Natural killer cell treated with Interleukin-12 subunit alpha and Interleukin-12 subunit beta and Interleukin-15 and Interleukin-18, amount 100 ng/mL, for 72 hours (primary cell): ENCODE measurements at regions not wholly inside any gene's neighbourhood (a gene's known extent, or its start where the extent isn't known, plus 50 kb on each side); places are given as distances from the start of the nearest gene placed in this dataset.
"Not testable (repeated sequence)": the region's sequence is repeated elsewhere in the genome, so short reads cannot be mapped to it uniquely, and the experiment has no call there.

Experiments used
- ATAC-seq, 2 donors: fragments of 150-1000 bp; cut with Tn5 transposase in 1 of 2; sonication (Bioruptor Pico), chemical (Tn5 transposase) in 1 of 2; 2 replicates each; pipeline ENCODE4 v1.10.0; 2021
- DNase-seq: peaks from one replicate; pipeline ENCODE4 v3.0.0; 2022; ENCODE audit warnings: low spot score
- H3K27ac Mint-ChIP-seq, 2 donors: 1 replicate in 1 of 2; 2 replicates in 1 of 2; pipeline ENCODE4 v1.8.0; 2022; ENCODE audit warnings: mixed read lengths in 2 of 2, mild to moderate bottlenecking in 1 of 2, moderate library complexity in 1 of 2
- H3K27me3 Mint-ChIP-seq, 2 donors: 1 replicate in 1 of 2; 2 replicates in 1 of 2; pipeline ENCODE4 v1.8.0; 2022; ENCODE audit warnings: mixed read lengths in 2 of 2
- H3K36me3 Mint-ChIP-seq: one replicate; pipeline ENCODE4 v1.8.0; 2022; ENCODE audit warnings: mixed read lengths
- H3K4me1 Mint-ChIP-seq, 2 donors: 1 replicate in 1 of 2; 2 replicates in 1 of 2; pipeline ENCODE4 v1.8.0; 2022; ENCODE audit warnings: low read depth in 2 of 2, mixed read lengths in 2 of 2, mild to moderate bottlenecking in 1 of 2
- H3K4me3 Mint-ChIP-seq: one replicate; pipeline ENCODE4 v1.8.0; 2022; ENCODE audit warnings: mixed read lengths
- H3K9me3 Mint-ChIP-seq: 2 replicates; pipeline ENCODE4 v1.8.0; 2022; ENCODE audit warnings: mixed read lengths

DNA sequence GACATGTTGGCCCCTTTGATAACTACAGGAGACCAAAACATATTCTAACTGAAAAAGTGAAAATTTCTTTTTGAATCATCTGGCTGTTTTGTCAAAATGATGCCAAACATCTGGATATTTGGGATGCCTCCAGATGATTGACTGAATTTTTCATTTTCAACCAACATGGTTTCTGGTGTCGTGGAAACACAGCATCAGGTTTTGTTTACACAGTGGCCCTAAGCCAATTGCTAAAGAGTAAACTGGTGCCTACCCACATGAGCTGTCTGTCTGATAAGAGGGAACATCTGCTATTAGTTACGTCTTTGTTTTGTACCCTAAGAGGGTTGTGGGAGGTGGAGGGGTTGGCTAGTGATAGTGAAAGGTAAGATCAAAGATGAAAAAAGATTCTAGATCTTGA, 204.8 kb downstream of the KCNK2 start:
- Mint-ChIP-seq H3K36me3 (no peaks in the 10 kb centered on the region), H3K4me3 (no peak overlapping the region), H3K27me3 (no peaks in the 10 kb centered on the region), H3K9me3 (peaks cover 17% of the 10 kb centered on the region), H3K27ac (no peak overlapping the region), H3K4me1 (no peaks in the 10 kb centered on the region)
- DNase-seq (no peak), ATAC-seq (no peak)

DNA sequence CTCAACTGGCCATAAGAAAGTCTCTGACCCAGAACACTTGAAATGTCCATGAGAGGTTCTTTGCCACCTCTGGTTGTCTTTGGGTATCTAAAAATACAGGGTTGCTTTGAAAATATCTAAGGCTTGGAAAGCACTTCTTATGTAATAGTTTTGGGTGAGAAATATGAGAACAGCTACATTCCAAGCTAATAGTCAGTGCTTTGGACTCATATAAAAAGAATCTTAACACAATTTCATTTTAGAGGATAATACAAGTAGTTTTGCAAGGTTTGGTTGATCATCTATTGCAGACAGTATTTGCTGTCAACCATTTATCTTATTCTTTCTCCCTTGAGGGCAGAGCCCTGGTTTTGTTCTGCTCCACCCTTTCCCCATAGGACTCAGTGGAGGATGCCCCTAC, 207.5 kb downstream of the KCNK2 start:
- Mint-ChIP-seq H3K27ac (no peak overlapping the region), H3K36me3 (no peaks in the 10 kb centered on the region), H3K4me3 (no peak overlapping the region), H3K9me3 (peaks cover 25% of the 10 kb centered on the region), H3K27me3 (no peaks in the 10 kb centered on the region), H3K4me1 (no peaks in the 10 kb centered on the region)
- ATAC-seq (no peak), DNase-seq (no peak)

DNA sequence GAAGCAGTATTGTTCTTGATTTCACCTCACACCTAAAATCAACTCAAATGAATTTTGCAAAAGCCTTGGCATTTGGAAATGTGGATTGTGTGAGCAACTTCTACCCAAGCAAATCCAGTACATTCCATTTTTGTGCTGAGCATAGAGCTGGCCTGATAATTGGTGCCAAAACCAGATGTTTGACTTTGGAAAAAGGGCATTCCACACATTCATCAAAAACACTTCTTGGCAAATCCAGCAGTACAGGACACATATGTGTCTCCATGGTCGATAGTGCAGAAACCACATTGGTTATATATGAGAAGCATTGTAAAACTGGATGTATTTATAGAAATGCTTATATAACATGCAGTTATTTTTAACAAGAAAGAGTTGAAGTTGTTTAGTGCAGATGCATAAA, 210.4 kb downstream of the KCNK2 start:
- Mint-ChIP-seq H3K4me1 (no peaks in the 10 kb centered on the region), H3K36me3 (no peaks in the 10 kb centered on the region), H3K4me3 (no peak overlapping the region), H3K27ac (no peak overlapping the region), H3K27me3 (no peaks in the 10 kb centered on the region), H3K9me3 (peaks cover 25% of the 10 kb centered on the region)
- ATAC-seq = no peak
- no peak for DNase-seq

DNA sequence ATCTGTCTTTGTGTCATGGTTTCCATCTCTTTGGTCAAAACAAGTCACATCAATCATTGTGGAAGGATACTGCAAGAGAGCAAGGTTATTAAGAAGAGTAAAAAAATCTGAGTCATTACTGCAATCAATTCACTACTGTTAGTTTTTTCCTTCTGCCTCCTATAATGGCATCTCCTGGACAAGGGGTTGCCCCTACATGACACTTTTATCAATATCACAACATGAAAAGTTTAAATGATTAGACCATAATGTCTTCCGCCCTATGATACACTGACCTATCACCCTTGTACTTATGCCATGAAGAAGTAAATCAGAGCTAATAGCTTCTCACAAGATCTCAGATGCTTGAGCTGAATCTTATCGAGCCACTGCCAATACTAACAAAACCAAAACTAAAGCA, 223.9 kb downstream of the KCNK2 start:
- Mint-ChIP-seq H3K4me1 (no peaks in the 10 kb centered on the region), H3K27ac (no peak overlapping the region), H3K9me3 (peaks cover 26% of the 10 kb centered on the region), H3K36me3 (no peaks in the 10 kb centered on the region), H3K27me3 (no peaks in the 10 kb centered on the region), H3K4me3 (no peak overlapping the region)
- DNase-seq (no peak), ATAC-seq (no peak)

DNA sequence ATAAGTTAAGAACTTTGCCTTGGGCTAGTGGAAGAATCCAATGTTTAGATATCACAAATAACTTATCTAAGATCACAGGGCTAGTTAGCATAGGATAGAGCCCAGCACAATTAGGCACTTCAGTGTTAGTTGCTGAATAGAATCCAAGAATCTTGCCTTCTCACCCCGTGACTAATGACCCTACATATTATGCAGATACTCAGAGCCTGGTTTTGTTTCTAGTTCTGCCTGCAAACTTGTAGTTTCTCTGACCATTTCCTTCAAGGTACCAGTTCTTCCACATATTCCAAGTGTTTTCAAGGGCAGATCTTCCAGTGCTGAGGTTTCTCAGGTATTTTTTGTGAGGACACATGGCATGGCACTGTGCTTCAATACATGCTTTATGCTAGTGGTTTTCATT, 239.3 kb downstream of the KCNK2 start:
- DNase-seq = no peak
- ATAC-seq = no peak
- no peaks in the 10 kb centered on the region for H3K27me3 Mint-ChIP-seq

DNA sequence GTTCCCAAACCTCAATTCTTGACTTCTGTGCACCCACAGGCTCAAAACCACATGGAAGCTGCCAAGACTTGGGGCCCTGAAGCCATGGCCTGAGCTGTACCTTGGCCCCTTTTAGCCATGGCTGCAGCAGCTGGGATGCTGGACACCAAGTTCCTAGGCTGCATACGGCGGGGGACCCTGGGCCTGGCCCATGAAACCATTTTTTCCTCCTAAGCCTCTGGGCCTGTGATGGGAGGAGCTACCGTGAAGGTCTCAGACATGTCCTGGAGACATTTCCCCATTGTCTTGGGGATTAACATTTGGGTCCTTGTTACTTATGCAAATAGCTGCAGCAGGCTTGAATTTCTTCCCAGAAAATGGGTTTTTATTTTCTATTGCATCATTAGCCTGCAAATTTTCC, 241.5 kb downstream of the KCNK2 start:
- H3K4me3 Mint-ChIP-seq, H3K36me3 Mint-ChIP-seq, ATAC-seq, H3K4me1 Mint-ChIP-seq, H3K27me3 Mint-ChIP-seq, DNase-seq, H3K27ac Mint-ChIP-seq, H3K9me3 Mint-ChIP-seq: not testable (repeated sequence)

More for the DNA sequence above, 239.3 kb downstream of the KCNK2 start:
- no peak overlapping the region for H3K4me3 Mint-ChIP-seq
- H3K9me3 Mint-ChIP-seq = peaks cover 10% of the 10 kb centered on the region
- no peak overlapping the region for H3K27ac Mint-ChIP-seq
- H3K36me3 Mint-ChIP-seq = no peaks in the 10 kb centered on the region
- no peaks in the 10 kb centered on the region for H3K4me1 Mint-ChIP-seq

DNA sequence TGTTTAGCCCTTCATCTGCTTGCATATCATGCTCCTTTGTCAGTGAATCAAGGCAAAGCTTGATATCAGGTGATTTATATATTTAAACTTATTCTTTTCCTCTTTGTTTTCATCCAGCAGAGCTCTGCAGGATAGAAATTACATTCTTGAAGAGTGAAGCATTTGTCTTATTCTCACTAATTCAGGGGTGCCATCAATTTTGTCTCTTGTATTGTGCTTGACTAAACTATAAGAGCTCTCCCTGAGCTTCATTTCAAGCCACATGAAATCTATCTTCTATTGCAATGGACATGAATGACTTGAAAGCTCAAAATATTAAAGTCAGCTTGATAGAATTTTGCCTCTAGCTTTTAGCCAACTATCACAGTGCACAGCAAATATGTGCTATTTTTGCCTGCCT, 236.7 kb upstream of the KCTD3 start:
- Mint-ChIP-seq H3K27ac (no peak overlapping the region), H3K36me3 (no peaks in the 10 kb centered on the region), H3K27me3 (no peaks in the 10 kb centered on the region), H3K4me1 (no peaks in the 10 kb centered on the region), H3K9me3 (peaks cover 11% of the 10 kb centered on the region), H3K4me3 (no peak overlapping the region)
- ATAC-seq (no peak), DNase-seq (no peak)

DNA sequence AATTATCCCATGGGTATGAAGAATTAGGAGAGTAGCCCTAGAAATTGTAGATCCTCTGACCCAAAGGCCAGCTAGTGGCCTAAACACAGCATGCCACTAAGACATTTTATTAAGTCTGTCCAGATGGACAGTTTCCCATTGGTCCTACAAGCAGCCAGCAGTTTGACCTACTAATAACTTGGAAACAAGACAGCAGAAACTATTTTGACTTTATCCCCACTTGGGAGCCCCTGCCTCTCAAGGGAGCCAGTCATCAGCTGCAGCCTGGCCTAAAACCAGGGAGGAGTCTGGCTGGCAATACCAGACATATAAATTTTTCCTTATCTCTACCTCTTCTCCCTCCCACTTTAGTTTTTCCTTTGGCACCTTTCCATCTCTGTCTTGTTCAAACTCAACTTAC, 222.6 kb upstream of the KCTD3 start:
- Mint-ChIP-seq H3K27ac (no peak overlapping the region), H3K36me3 (peaks cover 4% of the 10 kb centered on the region), H3K27me3 (no peaks in the 10 kb centered on the region), H3K4me1 (no peaks in the 10 kb centered on the region), H3K9me3 (peaks cover 18% of the 10 kb centered on the region), H3K4me3 (no peak overlapping the region)
- ATAC-seq = no peak
- no peak for DNase-seq

DNA sequence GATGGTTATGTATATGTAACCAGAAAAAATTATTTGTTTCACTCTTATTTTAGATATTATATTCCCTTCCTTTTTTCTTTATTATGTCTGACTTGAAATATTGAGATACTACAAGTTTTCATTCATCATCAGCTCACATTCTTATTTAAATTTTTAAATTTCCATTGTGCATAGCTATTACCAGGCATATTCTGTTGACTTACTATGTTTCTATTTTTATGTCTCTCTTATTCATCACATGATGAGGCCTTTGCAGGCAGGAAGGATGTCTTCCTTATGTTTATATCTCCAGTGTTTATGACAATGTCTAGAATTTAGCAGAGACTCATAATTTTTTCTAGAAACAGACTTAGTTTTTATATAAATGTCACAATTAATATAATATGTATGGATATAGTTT, 221.9 kb upstream of the KCTD3 start:
- H3K27ac Mint-ChIP-seq = no peak overlapping the region
- H3K9me3 Mint-ChIP-seq = peaks cover 17% of the 10 kb centered on the region
- no peak for DNase-seq
- no peak for ATAC-seq
- H3K4me1 Mint-ChIP-seq = no peaks in the 10 kb centered on the region
- H3K36me3 Mint-ChIP-seq = peaks cover 4% of the 10 kb centered on the region
- no peaks in the 10 kb centered on the region for H3K27me3 Mint-ChIP-seq
- no peak overlapping the region for H3K4me3 Mint-ChIP-seq

DNA sequence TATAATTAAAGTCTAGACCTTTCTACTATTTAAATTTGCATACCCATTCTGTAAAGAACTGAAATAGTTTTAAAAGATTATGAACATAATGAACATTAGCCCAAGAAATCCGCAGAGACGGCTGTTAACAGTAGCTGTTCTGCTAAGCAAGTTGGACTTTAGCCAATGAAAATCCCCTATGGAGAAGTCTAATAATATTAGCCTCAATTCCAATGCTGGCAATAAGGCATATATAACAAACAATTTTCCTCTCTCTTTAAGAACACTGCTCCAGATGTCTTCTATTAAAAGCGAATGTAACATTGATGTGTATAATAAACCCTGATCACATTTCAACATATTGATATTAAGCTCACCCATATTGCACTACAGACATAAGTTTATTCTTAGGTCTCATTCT, 221.3 kb upstream of the KCTD3 start:
- H3K9me3 Mint-ChIP-seq = peaks cover 17% of the 10 kb centered on the region
- H3K4me3 Mint-ChIP-seq = no peak overlapping the region

DNA sequence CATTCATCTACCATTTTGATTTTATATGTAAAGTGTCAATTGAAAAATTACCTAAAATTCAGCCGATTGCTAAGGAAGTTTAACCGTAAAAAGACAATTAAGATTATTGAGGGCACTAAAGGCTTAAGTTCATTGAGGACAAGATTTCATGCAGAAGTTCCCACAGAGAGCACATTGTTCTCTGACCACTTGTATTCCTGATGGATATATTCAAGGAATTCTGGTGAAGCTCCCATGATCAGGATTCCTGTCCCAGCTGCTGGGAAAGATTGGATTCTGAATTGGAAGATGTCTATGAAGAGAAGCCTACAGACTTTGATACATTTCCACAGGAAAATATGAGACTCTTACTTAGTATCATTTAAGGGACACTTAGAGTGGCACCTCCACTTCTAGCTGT, 209.2 kb upstream of the KCTD3 start:
- Mint-ChIP-seq H3K4me1 (no peaks in the 10 kb centered on the region), H3K9me3 (peaks cover 12% of the 10 kb centered on the region), H3K4me3 (no peak overlapping the region), H3K27me3 (no peaks in the 10 kb centered on the region), H3K27ac (no peak overlapping the region), H3K36me3 (no peaks in the 10 kb centered on the region)
- DNase-seq (no peak), ATAC-seq (no peak)

More for the DNA sequence above, 221.3 kb upstream of the KCTD3 start:
- no peak for DNase-seq
- Mint-ChIP-seq H3K4me1 (no peaks in the 10 kb centered on the region), H3K27me3 (no peaks in the 10 kb centered on the region), H3K27ac (no peak overlapping the region), H3K36me3 (peaks cover 4% of the 10 kb centered on the region)
- no peak for ATAC-seq

DNA sequence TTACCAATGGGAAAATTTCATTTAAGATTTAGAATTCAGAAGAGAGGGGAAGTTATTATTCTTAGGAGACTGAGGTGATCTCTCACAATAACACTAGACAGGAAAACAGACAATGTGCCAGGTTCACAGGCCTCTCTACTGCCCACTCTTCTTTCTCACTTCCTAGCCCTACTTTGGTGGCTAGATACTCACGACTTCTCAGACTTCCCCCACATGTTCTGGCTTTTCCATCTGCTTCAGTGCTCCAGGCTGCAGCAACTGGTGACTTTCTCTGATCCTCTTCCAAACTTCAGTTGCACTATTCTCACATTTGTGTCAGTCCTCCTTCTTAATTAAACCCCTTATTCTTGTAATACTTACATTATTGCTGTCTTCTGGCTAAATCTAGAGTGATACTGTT, 208.7 kb upstream of the KCTD3 start:
- DNase-seq (no peak), ATAC-seq (no peak)
- H3K27ac Mint-ChIP-seq = no peak overlapping the region
- H3K4me3 Mint-ChIP-seq = no peak overlapping the region
- H3K27me3 Mint-ChIP-seq = no peaks in the 10 kb centered on the region
- peaks cover 14% of the 10 kb centered on the region for H3K9me3 Mint-ChIP-seq
- H3K36me3 Mint-ChIP-seq = no peaks in the 10 kb centered on the region
- no peaks in the 10 kb centered on the region for H3K4me1 Mint-ChIP-seq

DNA sequence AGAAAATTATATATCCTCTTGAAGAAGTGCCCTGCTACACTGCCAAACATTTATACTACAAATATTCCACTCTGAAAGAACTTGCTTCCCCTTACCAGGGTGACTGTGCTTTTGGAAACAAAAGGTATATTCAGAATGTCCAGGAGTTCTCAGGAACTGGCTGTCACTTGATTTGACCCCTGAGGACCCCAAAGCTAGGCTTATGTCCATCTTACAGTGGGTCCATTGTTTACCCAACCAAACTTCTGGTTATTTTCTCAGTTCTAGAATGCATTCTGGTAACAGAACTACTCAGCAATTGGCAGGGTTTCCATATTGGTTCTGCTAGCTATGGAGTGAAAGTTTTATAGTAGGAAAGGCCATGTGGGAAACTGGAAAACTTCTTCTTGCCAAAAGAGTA, 207.1 kb upstream of the KCTD3 start:
- no peak overlapping the region for H3K27ac Mint-ChIP-seq
- DNase-seq (no peak), ATAC-seq (no peak)
- H3K27me3 Mint-ChIP-seq = no peaks in the 10 kb centered on the region
- H3K4me3 Mint-ChIP-seq = no peak overlapping the region
- peaks cover 6% of the 10 kb centered on the region for H3K36me3 Mint-ChIP-seq
- H3K9me3 Mint-ChIP-seq = peaks cover 18% of the 10 kb centered on the region
- H3K4me1 Mint-ChIP-seq = no peaks in the 10 kb centered on the region

DNA sequence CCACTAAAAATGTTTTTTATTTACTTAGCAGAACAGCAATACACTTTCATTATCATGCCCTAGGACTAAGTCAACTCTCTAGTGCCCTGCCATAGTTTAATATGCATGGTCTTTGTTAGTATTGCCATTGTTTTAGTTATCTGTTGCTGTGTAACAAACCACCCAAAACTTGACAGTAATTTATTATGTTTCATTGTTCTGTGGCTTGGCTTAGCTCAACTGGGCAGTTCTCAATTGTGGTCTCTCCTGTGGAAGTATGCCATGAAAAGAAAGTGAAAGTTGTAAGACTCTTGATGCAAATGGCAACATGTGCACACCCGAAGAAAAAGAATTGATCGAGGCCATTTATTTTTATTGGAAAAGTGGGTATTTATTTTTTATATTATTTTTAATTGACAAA, 206.3 kb upstream of the KCTD3 start:
- DNase-seq = no peak
- Mint-ChIP-seq H3K4me3 (no peak overlapping the region), H3K27ac (no peak overlapping the region), H3K36me3 (peaks cover 6% of the 10 kb centered on the region), H3K27me3 (no peaks in the 10 kb centered on the region), H3K4me1 (no peaks in the 10 kb centered on the region), H3K9me3 (peaks cover 18% of the 10 kb centered on the region)
- ATAC-seq = no peak

DNA sequence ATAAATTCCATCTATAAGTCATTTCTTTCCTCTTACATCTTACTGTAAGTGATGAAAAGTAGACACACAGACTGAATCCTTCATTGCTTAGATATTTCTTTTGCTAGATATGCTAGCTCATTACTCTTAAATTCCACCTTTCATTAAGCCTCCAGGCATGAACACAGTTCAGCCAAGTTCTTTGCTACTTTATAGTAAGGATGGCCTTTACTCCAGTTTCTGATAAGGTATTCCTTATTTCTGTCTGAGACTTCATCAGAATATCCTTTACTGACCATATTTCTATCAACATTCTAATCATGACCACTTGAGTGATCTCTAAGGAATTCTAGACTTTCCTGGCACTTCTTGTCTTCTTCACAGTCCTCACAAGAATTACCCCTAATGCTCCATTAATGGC, 191.7 kb upstream of the KCTD3 start:
- no peak for ATAC-seq
- H3K27ac Mint-ChIP-seq = no peak overlapping the region
- no peaks in the 10 kb centered on the region for H3K36me3 Mint-ChIP-seq
- H3K4me3 Mint-ChIP-seq = no peak overlapping the region
- H3K9me3 Mint-ChIP-seq = peaks cover 25% of the 10 kb centered on the region
- no peak for DNase-seq
- H3K27me3 Mint-ChIP-seq = no peaks in the 10 kb centered on the region
- no peaks in the 10 kb centered on the region for H3K4me1 Mint-ChIP-seq
